ENCODE measurements at regions not wholly inside any gene's neighbourhood (a gene's known extent, or its start where the extent isn't known, plus 50 kb on each side); places are given as distances from the start of the nearest gene placed in this dataset.

DNA sequence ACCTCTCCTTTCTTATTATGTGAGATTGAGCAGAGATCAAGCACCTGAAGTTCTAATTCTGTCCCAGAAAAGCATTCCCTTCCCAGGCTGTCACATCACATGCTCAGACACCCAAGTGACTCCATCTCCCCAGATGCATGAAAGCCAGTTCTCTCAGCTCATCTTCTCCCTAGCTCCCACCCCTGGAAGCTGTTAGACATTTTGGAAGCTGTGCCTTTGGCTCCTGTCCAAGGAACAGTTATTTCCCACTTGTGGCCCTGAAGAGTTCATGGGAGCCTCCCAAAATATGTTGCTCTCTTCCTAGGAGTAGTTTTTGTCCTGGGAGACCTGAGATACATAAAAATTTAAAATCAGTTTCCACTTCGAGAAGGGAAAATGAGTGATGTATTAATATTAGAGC lies 161.4 kb upstream of the GAS1 start:
- no peak overlapping the region for H3K4me3 ChIP-seq (ENCODE audit: low read depth, low read length)
- H3K27me3 ChIP-seq (ENCODE audit: control insufficient read depth, insufficient read depth, low read length) = no peaks in the 10 kb centered on the region
- TF ChIP-seq, protein P1, sequence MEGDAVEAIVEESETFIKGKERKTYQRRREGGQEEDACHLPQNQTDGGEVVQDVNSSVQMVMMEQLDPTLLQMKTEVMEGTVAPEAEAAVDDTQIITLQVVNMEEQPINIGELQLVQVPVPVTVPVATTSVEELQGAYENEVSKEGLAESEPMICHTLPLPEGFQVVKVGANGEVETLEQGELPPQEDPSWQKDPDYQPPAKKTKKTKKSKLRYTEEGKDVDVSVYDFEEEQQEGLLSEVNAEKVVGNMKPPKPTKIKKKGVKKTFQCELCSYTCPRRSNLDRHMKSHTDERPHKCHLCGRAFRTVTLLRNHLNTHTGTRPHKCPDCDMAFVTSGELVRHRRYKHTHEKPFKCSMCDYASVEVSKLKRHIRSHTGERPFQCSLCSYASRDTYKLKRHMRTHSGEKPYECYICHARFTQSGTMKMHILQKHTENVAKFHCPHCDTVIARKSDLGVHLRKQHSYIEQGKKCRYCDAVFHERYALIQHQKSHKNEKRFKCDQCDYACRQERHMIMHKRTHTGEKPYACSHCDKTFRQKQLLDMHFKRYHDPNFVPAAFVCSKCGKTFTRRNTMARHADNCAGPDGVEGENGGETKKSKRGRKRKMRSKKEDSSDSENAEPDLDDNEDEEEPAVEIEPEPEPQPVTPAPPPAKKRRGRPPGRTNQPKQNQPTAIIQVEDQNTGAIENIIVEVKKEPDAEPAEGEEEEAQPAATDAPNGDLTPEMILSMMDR (IDR thresholded peaks at IDR 0.05; ENCODE audit: insufficient read depth, low read length, severe bottlenecking) = no peak
- FAIRE-seq (no peak), DNase-seq (ENCODE audit: low read depth) (no peak)
- no peaks in the 10 kb centered on the region for H3K36me3 ChIP-seq (ENCODE audit: control insufficient read depth, insufficient read depth, low read length)

DNA sequence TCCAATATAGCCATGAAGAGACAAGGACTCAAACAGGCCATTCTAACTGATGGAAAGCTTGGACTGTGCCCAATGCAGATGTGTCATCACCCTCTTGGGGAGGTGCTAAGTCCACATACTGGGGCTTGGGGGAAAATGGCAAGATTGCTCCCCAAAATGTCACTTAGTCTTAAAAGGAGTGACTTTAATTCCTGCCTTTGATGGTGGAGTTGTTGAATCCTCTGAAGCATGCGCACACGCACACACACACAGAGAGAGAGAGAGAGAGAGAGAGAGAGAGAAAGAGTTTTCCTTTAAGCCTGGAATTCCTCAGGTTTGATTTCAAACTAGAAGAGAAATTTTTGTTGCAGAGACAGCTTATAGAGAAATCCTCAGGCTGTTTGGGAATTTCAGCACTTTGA lies 161.9 kb upstream of the GAS1 start:
- FAIRE-seq (no peak), DNase-seq (ENCODE audit: low read depth) (peak; percentile 23)
- TF ChIP-seq, protein P1 (IDR thresholded peaks at IDR 0.05; ENCODE audit: insufficient read depth, low read length, severe bottlenecking) = no peak
- Histone ChIP-seq H3K36me3 (ENCODE audit: control insufficient read depth, insufficient read depth, low read length) (no peaks in the 10 kb centered on the region), H3K27me3 (ENCODE audit: control insufficient read depth, insufficient read depth, low read length) (no peaks in the 10 kb centered on the region), H3K4me3 (ENCODE audit: low read depth, low read length) (no peak overlapping the region)

DNA sequence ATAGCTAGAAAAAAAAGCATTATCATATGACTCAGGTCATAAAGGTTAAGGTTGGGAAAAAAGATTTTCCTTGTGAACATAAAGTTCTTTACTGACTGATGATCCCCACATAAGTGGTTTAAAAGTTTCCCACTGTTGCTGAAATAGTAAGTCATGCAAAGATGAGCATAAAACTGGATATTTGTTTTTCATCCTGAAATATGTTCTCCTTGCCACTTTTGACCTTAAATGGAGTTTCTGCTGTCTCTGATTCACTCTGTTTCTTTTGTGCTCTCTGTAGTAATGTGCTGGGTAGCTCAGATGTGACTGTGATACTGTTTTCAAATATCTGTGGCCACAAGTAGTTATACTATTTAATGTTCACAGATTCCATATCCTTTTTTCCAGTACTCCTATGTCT lies 162.5 kb upstream of the GAS1 start:
- FAIRE-seq (no peak), DNase-seq (ENCODE audit: low read depth) (no peak)
- Histone ChIP-seq H3K36me3 (ENCODE audit: control insufficient read depth, insufficient read depth, low read length) (no peaks in the 10 kb centered on the region), H3K27me3 (ENCODE audit: control insufficient read depth, insufficient read depth, low read length) (no peaks in the 10 kb centered on the region), H3K4me3 (ENCODE audit: low read depth, low read length) (no peak overlapping the region)
- TF ChIP-seq, protein P1 (IDR thresholded peaks at IDR 0.05; ENCODE audit: insufficient read depth, low read length, severe bottlenecking) = no peak

DNA sequence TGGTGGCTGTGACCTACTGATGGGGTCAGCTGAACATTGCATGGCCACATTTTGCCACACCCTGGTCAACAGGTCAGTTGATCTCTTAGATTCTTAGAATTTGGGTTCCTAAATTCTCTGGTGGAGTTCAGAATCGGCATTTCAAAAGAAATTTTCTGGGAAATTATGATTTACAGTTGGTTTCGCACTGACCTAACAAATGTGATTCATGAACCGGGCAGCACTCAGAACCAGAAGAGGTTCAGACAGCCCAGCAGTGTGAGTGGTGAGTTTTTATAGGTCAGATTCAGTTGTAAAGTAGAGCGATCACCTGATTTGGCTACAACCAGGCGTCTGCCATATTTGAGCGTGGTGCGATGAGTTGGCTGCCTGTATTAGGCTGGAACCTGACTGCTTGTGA lies 163.7 kb upstream of the GAS1 start:
- FAIRE-seq (no peak), DNase-seq (ENCODE audit: low read depth) (no peak)
- Histone ChIP-seq H3K4me3 (ENCODE audit: low read depth, low read length) (no peak overlapping the region), H3K27me3 (ENCODE audit: control insufficient read depth, insufficient read depth, low read length) (no peaks in the 10 kb centered on the region), H3K36me3 (ENCODE audit: control insufficient read depth, insufficient read depth, low read length) (no peaks in the 10 kb centered on the region)
- TF ChIP-seq, protein P1 (IDR thresholded peaks at IDR 0.05; ENCODE audit: insufficient read depth, low read length, severe bottlenecking) = no peak

DNA sequence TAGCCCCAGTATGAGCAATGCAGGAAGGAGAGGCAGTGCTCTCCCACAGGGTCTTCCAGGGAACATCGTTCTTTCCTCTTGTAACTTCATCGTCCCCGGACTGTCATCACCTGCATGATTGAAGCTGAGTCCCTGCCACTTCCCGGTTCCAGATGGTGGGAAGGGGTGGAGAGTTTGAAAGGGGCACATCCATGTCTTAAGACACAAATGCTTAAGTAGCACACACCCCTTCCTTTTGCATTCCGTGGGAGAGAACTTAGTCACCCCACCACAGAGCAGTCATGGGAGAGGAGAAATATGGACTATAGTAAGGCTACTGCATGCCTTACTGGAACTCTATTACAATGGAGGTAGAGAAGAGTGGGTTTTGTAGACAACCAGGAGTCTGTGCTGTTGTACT lies 165.3 kb upstream of the GAS1 start:
- TF ChIP-seq, protein P1 (IDR thresholded peaks at IDR 0.05; ENCODE audit: insufficient read depth, low read length, severe bottlenecking) = no peak
- H3K27me3 ChIP-seq (ENCODE audit: control insufficient read depth, insufficient read depth, low read length) = peaks cover 2% of the 10 kb centered on the region
- no peaks in the 10 kb centered on the region for H3K36me3 ChIP-seq (ENCODE audit: control insufficient read depth, insufficient read depth, low read length)
- FAIRE-seq (peak; percentile 60), DNase-seq (ENCODE audit: low read depth) (no peak)
- no peak overlapping the region for H3K4me3 ChIP-seq (ENCODE audit: low read depth, low read length)

DNA sequence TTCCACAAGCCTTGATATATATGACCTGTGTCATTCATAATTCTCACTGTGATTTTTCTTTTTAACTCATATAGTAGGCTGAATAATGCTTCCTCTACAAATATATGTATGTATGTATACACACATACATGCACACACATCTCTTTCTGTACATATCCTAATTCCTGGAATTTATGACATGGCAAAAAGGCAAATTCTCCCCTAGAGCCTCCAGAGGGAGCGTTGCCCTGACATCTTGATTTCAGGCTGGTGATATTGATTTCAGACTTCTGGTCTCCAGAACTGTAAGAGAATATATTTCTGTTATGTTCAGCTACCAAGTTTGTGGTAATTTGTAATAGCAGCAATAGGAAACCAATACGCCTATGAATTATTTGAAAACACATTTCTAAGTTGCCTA lies 166.6 kb upstream of the GAS1 start:
- H3K36me3 ChIP-seq (ENCODE audit: control insufficient read depth, insufficient read depth, low read length) = no peaks in the 10 kb centered on the region
- no peak for FAIRE-seq
- H3K4me3 ChIP-seq (ENCODE audit: low read depth, low read length) = no peak overlapping the region
- H3K27me3 ChIP-seq (ENCODE audit: control insufficient read depth, insufficient read depth, low read length) = peaks cover 2% of the 10 kb centered on the region
- no peak for DNase-seq (ENCODE audit: low read depth)
- TF ChIP-seq, protein P1 (IDR thresholded peaks at IDR 0.05; ENCODE audit: insufficient read depth, low read length, severe bottlenecking) = no peak
